PFSK-1 (cell line): ENCODE measurements at regions not wholly inside any gene's neighbourhood (a gene's known extent, or its start where the extent isn't known, plus 50 kb on each side); places are given as distances from the start of the nearest gene placed in this dataset.

Experiments
- POLR2AphosphoS5 ChIP-seq: IDR thresholded peaks from 2 replicates; pipeline ENCODE4 v1.6.1; 2012; ENCODE audit warnings: low read depth, mild to moderate bottlenecking, control low read depth, low read length, moderate library complexity
- TF ChIP-seq, protein P1 (sequence below), 2 experiments: IDR thresholded peaks; 2 replicates each; pipeline versions ENCODE4 v1.6.1 to v1.8.0; 2011 to 2012; ENCODE audit warnings: low read depth in 2 of 2, low read length in 2 of 2, control low read depth in 1 of 2, inconsistent platforms in 1 of 2, mild to moderate bottlenecking in 1 of 2, moderate library complexity in 1 of 2; ENCODE audit not compliant: insufficient read depth in 1 of 2

DNA sequence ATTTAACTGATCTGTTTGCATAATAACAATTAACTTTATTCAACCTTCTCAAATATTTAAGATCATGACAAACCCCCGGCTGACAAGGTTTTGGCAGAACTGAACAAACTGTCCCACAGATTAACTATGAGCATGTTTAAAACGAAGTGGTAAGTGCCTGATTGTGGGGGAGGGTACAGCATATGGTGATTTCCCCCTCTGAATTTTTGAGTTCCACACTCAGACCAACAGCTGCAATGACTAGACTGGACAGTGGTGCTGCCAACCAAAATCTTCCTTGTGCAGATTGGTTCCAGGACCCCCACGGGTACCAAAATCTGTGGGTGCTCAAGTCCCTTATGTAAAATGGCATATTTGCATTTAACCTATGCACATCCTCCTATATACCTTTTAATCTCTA lies 449.5 kb downstream of the SHQ1 start:
- no peak for TF ChIP-seq POLR2AphosphoS5
- TF ChIP-seq, protein P1, sequence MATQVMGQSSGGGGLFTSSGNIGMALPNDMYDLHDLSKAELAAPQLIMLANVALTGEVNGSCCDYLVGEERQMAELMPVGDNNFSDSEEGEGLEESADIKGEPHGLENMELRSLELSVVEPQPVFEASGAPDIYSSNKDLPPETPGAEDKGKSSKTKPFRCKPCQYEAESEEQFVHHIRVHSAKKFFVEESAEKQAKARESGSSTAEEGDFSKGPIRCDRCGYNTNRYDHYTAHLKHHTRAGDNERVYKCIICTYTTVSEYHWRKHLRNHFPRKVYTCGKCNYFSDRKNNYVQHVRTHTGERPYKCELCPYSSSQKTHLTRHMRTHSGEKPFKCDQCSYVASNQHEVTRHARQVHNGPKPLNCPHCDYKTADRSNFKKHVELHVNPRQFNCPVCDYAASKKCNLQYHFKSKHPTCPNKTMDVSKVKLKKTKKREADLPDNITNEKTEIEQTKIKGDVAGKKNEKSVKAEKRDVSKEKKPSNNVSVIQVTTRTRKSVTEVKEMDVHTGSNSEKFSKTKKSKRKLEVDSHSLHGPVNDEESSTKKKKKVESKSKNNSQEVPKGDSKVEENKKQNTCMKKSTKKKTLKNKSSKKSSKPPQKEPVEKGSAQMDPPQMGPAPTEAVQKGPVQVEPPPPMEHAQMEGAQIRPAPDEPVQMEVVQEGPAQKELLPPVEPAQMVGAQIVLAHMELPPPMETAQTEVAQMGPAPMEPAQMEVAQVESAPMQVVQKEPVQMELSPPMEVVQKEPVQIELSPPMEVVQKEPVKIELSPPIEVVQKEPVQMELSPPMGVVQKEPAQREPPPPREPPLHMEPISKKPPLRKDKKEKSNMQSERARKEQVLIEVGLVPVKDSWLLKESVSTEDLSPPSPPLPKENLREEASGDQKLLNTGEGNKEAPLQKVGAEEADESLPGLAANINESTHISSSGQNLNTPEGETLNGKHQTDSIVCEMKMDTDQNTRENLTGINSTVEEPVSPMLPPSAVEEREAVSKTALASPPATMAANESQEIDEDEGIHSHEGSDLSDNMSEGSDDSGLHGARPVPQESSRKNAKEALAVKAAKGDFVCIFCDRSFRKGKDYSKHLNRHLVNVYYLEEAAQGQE (IDR thresholded peaks at IDR 0.05; ENCODE audit: insufficient read depth in 1 of 2, low read depth in 2 of 2, low read length in 2 of 2), result no peak
